ENCODE measurements at regions not wholly inside any gene's neighbourhood (a gene's known extent, or its start where the extent isn't known, plus 50 kb on each side); places are given as distances from the start of the nearest gene placed in this dataset.

- BruUV-seq (replicated peaks), result no TSS peak
- TF ChIP-seq POLR2AphosphoS5 (IDR thresholded peaks at IDR 0.05; ENCODE audit: low read depth, low read length), result no peak
- no peak for TF ChIP-seq TCF7L2 (IDR thresholded peaks at IDR 0.05; ENCODE audit: low read depth, low read length)
- TF ChIP-seq SIN3A (IDR thresholded peaks at IDR 0.05; ENCODE audit: borderline replicate concordance, insufficient read depth, low read depth, low read length), result no peak
- TF ChIP-seq CTCF (IDR thresholded peaks at IDR 0.05), result no peak
- TF ChIP-seq REST (IDR thresholded peaks at IDR 0.05; ENCODE audit: insufficient read depth in 1 of 2, low read depth in 2 of 2, low read length in 1 of 2), result no peak
- no peaks in the 10 kb centered on the region for H3K27me3 ChIP-seq (ENCODE audit: control insufficient read depth, insufficient read depth, low read length)
- H3K4me3 ChIP-seq (ENCODE audit: low read depth in 2 of 2, low read length in 2 of 2), result no peak overlapping the region
- no peak overlapping the region for H3K27ac ChIP-seq (ENCODE audit: low read length)
- H3K9me3 ChIP-seq (ENCODE audit: control insufficient read depth, insufficient read depth, low read depth, low read length), result no peaks in the 10 kb centered on the region
- CTCF ChIA-PET, result no interaction called here
- H3K4me1 ChIP-seq (ENCODE audit: control insufficient read depth, insufficient read depth, low read length), result no peaks in the 10 kb centered on the region
- no peaks in the 10 kb centered on the region for H3K36me3 ChIP-seq (ENCODE audit: control insufficient read depth, insufficient read depth, low read length)
- DNase-seq (ENCODE audit: low read depth, low spot score) (no peak), ATAC-seq (no peak)
- in situ Hi-C loops (cut with HindIII; ENCODE audit: low pct_unique_long_range_greater_than_20kb, low sequenced_read_pairs) (no loop called here), intact Hi-C loops (cut with micrococcal nuclease; ENCODE audit: unreplicated experiment) (no loop called here)
- POLR2A ChIA-PET, result no interaction called here
These were observed 791.8 kb upstream of the C9orf72 start for GRCh38 chr9:28365020-28365640.

GRCh38 chr9:28365728-28366127, 792.4 kb upstream of the C9orf72 start:
- no peaks in the 10 kb centered on the region for H3K4me1 ChIP-seq (ENCODE audit: control insufficient read depth, insufficient read depth, low read length)
- BruUV-seq (replicated peaks), result no TSS peak
- no peaks in the 10 kb centered on the region for H3K9me3 ChIP-seq (ENCODE audit: control insufficient read depth, insufficient read depth, low read depth, low read length)
- ChIA-PET CTCF (no interaction called here), POLR2A (no interaction called here)
- H3K27ac ChIP-seq (ENCODE audit: low read length), result no peak overlapping the region
- intact Hi-C loops (cut with micrococcal nuclease; ENCODE audit: unreplicated experiment), result no loop called here
- in situ Hi-C loops (cut with HindIII; ENCODE audit: low pct_unique_long_range_greater_than_20kb, low sequenced_read_pairs), result no loop called here
- H3K36me3 ChIP-seq (ENCODE audit: control insufficient read depth, insufficient read depth, low read length), result no peaks in the 10 kb centered on the region
- no peak overlapping the region for H3K4me3 ChIP-seq (ENCODE audit: low read depth in 2 of 2, low read length in 2 of 2)
- no peak for DNase-seq (ENCODE audit: low read depth, low spot score)
- ATAC-seq, result no peak
- H3K27me3 ChIP-seq (ENCODE audit: control insufficient read depth, insufficient read depth, low read length), result no peaks in the 10 kb centered on the region
- TF ChIP-seq TCF7L2 (IDR thresholded peaks at IDR 0.05; ENCODE audit: low read depth, low read length), result no peak
- TF ChIP-seq CTCF (IDR thresholded peaks at IDR 0.05), result no peak
- no peak for TF ChIP-seq REST (IDR thresholded peaks at IDR 0.05; ENCODE audit: insufficient read depth in 1 of 2, low read depth in 2 of 2, low read length in 1 of 2)
- no peak for TF ChIP-seq SIN3A (IDR thresholded peaks at IDR 0.05; ENCODE audit: borderline replicate concordance, insufficient read depth, low read depth, low read length)
- TF ChIP-seq POLR2AphosphoS5 (IDR thresholded peaks at IDR 0.05; ENCODE audit: low read depth, low read length), result no peak
